ENCODE measurements at regions not wholly inside any gene's neighbourhood (a gene's known extent, or its start where the extent isn't known, plus 50 kb on each side); places are given as distances from the start of the nearest gene placed in this dataset.

- TF ChIP-seq, protein P1, sequence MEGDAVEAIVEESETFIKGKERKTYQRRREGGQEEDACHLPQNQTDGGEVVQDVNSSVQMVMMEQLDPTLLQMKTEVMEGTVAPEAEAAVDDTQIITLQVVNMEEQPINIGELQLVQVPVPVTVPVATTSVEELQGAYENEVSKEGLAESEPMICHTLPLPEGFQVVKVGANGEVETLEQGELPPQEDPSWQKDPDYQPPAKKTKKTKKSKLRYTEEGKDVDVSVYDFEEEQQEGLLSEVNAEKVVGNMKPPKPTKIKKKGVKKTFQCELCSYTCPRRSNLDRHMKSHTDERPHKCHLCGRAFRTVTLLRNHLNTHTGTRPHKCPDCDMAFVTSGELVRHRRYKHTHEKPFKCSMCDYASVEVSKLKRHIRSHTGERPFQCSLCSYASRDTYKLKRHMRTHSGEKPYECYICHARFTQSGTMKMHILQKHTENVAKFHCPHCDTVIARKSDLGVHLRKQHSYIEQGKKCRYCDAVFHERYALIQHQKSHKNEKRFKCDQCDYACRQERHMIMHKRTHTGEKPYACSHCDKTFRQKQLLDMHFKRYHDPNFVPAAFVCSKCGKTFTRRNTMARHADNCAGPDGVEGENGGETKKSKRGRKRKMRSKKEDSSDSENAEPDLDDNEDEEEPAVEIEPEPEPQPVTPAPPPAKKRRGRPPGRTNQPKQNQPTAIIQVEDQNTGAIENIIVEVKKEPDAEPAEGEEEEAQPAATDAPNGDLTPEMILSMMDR (IDR thresholded peaks at IDR 0.05), result no peak
- intact Hi-C loops (cut with micrococcal nuclease), result loop anchor here (5.0 to 10.0 kb wide), 2 partner anchors 52 to 80 kb away; no protein-coding TSS in a partner anchor
- no peaks in the 10 kb centered on the region for H3K79me2 ChIP-seq (ENCODE audit: insufficient read depth, low read length)
- peak overlapping the region in 2 of 7 donors; percentile 12 to 66 for H3K27ac Mint-ChIP-seq
- H4K20me1 ChIP-seq (ENCODE audit: insufficient read depth, low read length), result no peaks in the 10 kb centered on the region
- H3K36me3 ChIP-seq (replicated peaks in 1 of 2; ENCODE audit: control insufficient read depth in 1 of 2, insufficient read depth in 2 of 2, low read length in 2 of 2), result no peaks in the 10 kb centered on the region
- 91% methylated on average over 37 of the region's 49 CpGs for WGBS (ENCODE audit: insufficient coverage)
- peaks cover 0 to 5% (median 0%) of the 10 kb centered on the region in 7 donors for H3K9me3 Mint-ChIP-seq
- H3K4me3 Mint-ChIP-seq, result peak overlapping the region in 1 of 2 donors; percentile 30
- H3K27me3 Mint-ChIP-seq (ENCODE audit: low read depth in 3 of 3), result peaks cover 8 to 12% (median 10%) of the 10 kb centered on the region in 3 donors
- no peak overlapping the region for H3K9ac ChIP-seq (ENCODE audit: insufficient read depth, low read length, poor library complexity, severe bottlenecking)
- DNase-seq, result peak in 1 of 3 donors; percentile 15
- no peaks in the 10 kb centered on the region for H3K9me3 ChIP-seq (replicated peaks in 1 of 2; ENCODE audit: control insufficient read depth in 1 of 2, insufficient read depth in 1 of 2, low read length in 2 of 2)
- H3K27me3 ChIP-seq (ENCODE audit: control insufficient read depth in 2 of 2, insufficient read depth in 2 of 2, low read length in 2 of 2), result peaks cover 0 to 27% of the 10 kb centered on the region in 2 donors
- H3K4me3 ChIP-seq (replicated peaks in 1 of 3; ENCODE audit: low read depth in 2 of 3, low read length in 3 of 3), result no peak overlapping the region
- H3K36me3 Mint-ChIP-seq, result peaks cover 4 to 6% of the 10 kb centered on the region in 2 donors
- H2AFZ ChIP-seq (ENCODE audit: insufficient read depth, low read depth, low read length, poor library complexity, severe bottlenecking), result no peak overlapping the region
- peaks cover 24% of the 10 kb centered on the region for H3K4me1 Mint-ChIP-seq
- peaks cover 22% of the 10 kb centered on the region in 2 donors for H3K4me1 ChIP-seq (ENCODE audit: control insufficient read depth in 1 of 2, insufficient read depth in 2 of 2, low read length in 2 of 2)
- no peak overlapping the region for H3K4me2 ChIP-seq (replicated peaks; ENCODE audit: extremely low read depth, low read length, poor library complexity, severe bottlenecking)
- no peak overlapping the region for H3K27ac ChIP-seq (ENCODE audit: low read depth in 1 of 2, low read length in 2 of 2)
These were observed 204.0 kb downstream of the DLL1 start for GRCh38 chr6:170086639-170087420.

DNA sequence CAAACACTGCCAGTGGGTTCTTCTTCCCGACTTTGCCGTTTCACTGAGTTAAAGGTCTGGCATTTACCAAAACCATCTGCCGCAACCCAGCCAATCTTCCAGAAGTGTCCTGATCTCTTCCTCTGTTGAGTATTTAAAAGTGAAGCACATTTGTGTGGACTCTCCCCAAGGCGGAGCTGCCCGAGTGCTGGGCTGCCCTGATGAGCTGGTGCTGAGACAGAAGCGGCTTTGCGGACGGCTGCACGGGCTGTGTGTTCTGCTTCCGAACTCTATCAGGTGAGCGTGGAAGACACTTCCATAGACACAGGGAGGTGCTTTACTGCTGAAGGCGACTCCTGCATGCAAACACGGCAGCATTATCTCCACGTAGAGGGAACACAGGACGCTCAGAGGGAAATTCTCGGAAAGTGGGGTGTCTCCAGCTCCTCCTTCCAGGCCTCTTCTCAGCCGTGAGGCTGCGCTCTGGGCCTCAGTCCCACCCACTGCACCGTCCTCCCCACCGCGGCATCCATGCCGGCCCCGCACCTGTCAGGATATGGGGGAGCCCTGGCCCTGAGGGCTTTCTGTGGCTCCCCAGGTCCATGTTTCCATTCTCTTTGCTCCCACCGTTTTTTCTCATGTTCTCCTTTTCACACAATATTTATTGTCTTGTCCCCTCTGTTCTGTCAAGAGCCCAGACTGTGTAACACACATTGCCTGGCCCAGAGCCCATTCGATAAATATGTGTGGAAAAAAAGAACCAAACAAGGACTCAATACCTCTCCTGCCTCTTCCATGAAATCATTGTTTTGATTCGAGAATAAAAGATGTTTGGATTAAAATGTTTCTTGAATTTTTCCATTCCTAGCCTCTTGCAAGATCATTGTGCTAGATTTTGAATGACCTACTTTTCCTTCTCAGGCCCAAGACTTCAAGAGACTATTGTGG is 205.1 kb downstream of the DLL1 start:
- peaks cover 0 to 20% of the 10 kb centered on the region in 2 donors for H3K27me3 ChIP-seq (ENCODE audit: control insufficient read depth in 2 of 2, insufficient read depth in 2 of 2, low read length in 2 of 2)
- Mint-ChIP-seq H3K9me3 (peaks cover 0 to 5% (median 0%) of the 10 kb centered on the region in 7 donors), H3K4me1 (peaks cover 24% of the 10 kb centered on the region), H3K36me3 (peaks cover 4 to 6% of the 10 kb centered on the region in 2 donors), H3K27me3 (ENCODE audit: low read depth in 3 of 3) (peaks cover 7 to 11% (median 10%) of the 10 kb centered on the region in 3 donors), H3K27ac (peak overlapping the region in 3 of 7 donors; percentile 36 to 60 (median 48)), H3K4me3 (no peak overlapping the region)
- H3K4me1 ChIP-seq (ENCODE audit: control insufficient read depth in 1 of 2, insufficient read depth in 2 of 2, low read length in 2 of 2), result peaks cover 22% of the 10 kb centered on the region in 2 donors
- no peaks in the 10 kb centered on the region for H3K79me2 ChIP-seq (ENCODE audit: insufficient read depth, low read length)
- no peak overlapping the region for H3K4me2 ChIP-seq (replicated peaks; ENCODE audit: extremely low read depth, low read length, poor library complexity, severe bottlenecking)
- H3K4me3 ChIP-seq (replicated peaks in 1 of 3; ENCODE audit: low read depth in 2 of 3, low read length in 3 of 3), result no peak overlapping the region
- 76% methylated on average over 23 of the region's 26 CpGs for WGBS (ENCODE audit: insufficient coverage)
- intact Hi-C loops (cut with micrococcal nuclease), result loop anchor here (5.0 to 10.0 kb wide), 2 partner anchors 51 to 78 kb away; no protein-coding TSS in a partner anchor
- DNase-seq, result no peak
- H4K20me1 ChIP-seq (ENCODE audit: insufficient read depth, low read length), result no peaks in the 10 kb centered on the region
- no peak overlapping the region for H3K9ac ChIP-seq (ENCODE audit: insufficient read depth, low read length, poor library complexity, severe bottlenecking)
- no peaks in the 10 kb centered on the region for H3K9me3 ChIP-seq (replicated peaks in 1 of 2; ENCODE audit: control insufficient read depth in 1 of 2, insufficient read depth in 1 of 2, low read length in 2 of 2)
- H3K27ac ChIP-seq (ENCODE audit: low read depth in 1 of 2, low read length in 2 of 2), result no peak overlapping the region
- no peaks in the 10 kb centered on the region for H3K36me3 ChIP-seq (replicated peaks in 1 of 2; ENCODE audit: control insufficient read depth in 1 of 2, insufficient read depth in 2 of 2, low read length in 2 of 2)
- TF ChIP-seq, protein P1 (IDR thresholded peaks at IDR 0.05), result no peak
- H2AFZ ChIP-seq (ENCODE audit: insufficient read depth, low read depth, low read length, poor library complexity, severe bottlenecking), result no peak overlapping the region

All from CD14-positive monocyte (primary cell).